Caco-2 (cell line): ENCODE measurements at regions not wholly inside any gene's neighbourhood (a gene's known extent, or its start where the extent isn't known, plus 50 kb on each side); places are given as distances from the start of the nearest gene placed in this dataset.

ENCODE experiments used
- BruUV-seq: library from RNA; stranded (reverse); fragments of 400-500 nt; replicated peaks from 2 replicates; lab custom pipeline; 2021; lab: Mats Ljungman, UMichigan
- CTCF ChIA-PET: fragments of 300-600 bp; sonication (Branson Sonifier 250); formaldehyde crosslinking; loops from one replicate; lab custom pipeline; 2022; ENCODE audit warnings: antibody characterized with exemption; lab: Charles Lee
- POLR2A ChIA-PET: fragments of 300-600 bp; sonication (Branson Sonifier 250); formaldehyde crosslinking; loops from one replicate; lab custom pipeline; 2022; ENCODE audit warnings: antibody characterized with exemption; lab: Charles Lee
- DNase-seq, 2 experiments: peaks; one replicate each; pipeline versions ENCODE4 v3.0.0 to v3.0.0-alpha.2; 2020 to 2022
- H3K27me3 ChIP-seq: replicated peaks from 2 replicates; pipeline ENCODE4 v1.6.0; 2011; ENCODE audit warnings: low read length; ENCODE audit not compliant: control insufficient read depth, insufficient read depth
- H3K36me3 ChIP-seq: 2 replicates; pipeline ENCODE4 v1.5.1; 2011; ENCODE audit warnings: low read length; ENCODE audit not compliant: control insufficient read depth, insufficient read depth
- H3K4me1 ChIP-seq: fragments of 250-450 bp; sonication (Bioruptor Pico); 2 replicates; pipeline ENCODE4 v1.5.1; 2020; ENCODE audit warnings: mild to moderate bottlenecking
- H3K4me3 ChIP-seq: 2 replicates; pipeline ENCODE4 v1.5.1; 2011; ENCODE audit warnings: low read depth, mild to moderate bottlenecking, control low read depth, low read length
- H3K9me3 ChIP-seq: fragments of 250-450 bp; sonication (Bioruptor Pico); 2 replicates; pipeline ENCODE4 v1.5.1; 2020; ENCODE audit warnings: mild to moderate bottlenecking, moderate library complexity
- H3K27ac Mint-ChIP-seq: one replicate; pipeline ENCODE4 v1.8.0; 2022; ENCODE audit warnings: mixed read lengths; ENCODE audit not compliant: unreplicated experiment
- H3K27me3 Mint-ChIP-seq: one replicate; pipeline ENCODE4 v1.8.0; 2022; ENCODE audit warnings: mixed read lengths; ENCODE audit not compliant: insufficient read depth, unreplicated experiment
- H3K36me3 Mint-ChIP-seq: one replicate; pipeline ENCODE4 v1.8.0; 2022; ENCODE audit warnings: mild to moderate bottlenecking, mixed read lengths; ENCODE audit not compliant: insufficient read depth, unreplicated experiment
- H3K4me1 Mint-ChIP-seq: one replicate; pipeline ENCODE4 v1.8.0; 2022; ENCODE audit warnings: low read depth, mixed read lengths; ENCODE audit not compliant: unreplicated experiment
- H3K4me3 Mint-ChIP-seq: one replicate; pipeline ENCODE4 v1.8.0; 2022; ENCODE audit warnings: mild to moderate bottlenecking, moderate library complexity, mixed read lengths; ENCODE audit not compliant: unreplicated experiment
- H3K9me3 Mint-ChIP-seq: one replicate; pipeline ENCODE4 v1.8.0; 2022; ENCODE audit warnings: mixed read lengths; ENCODE audit not compliant: unreplicated experiment
- intact Hi-C: fragments of 100-400 bp; cut with micrococcal nuclease; formaldehyde crosslinking; loops from one replicate; pipeline ENCODE4 v1.10.0; 2022; ENCODE audit not compliant: unreplicated experiment
- TF ChIP-seq, protein P1 (sequence below), 2 experiments: fragments of 200-600 bp in 1 of 2; IDR thresholded peaks; 1 replicate in 1 of 2; 2 replicates in 1 of 2; pipeline versions ENCODE4 v1.5.1 to v1.8.0; 2011 to 2022; ENCODE audit warnings: antibody characterized with exemption in 1 of 2, control low read depth in 1 of 2, inconsistent platforms in 1 of 2, low read depth in 1 of 2, low read length in 1 of 2, mild to moderate bottlenecking in 1 of 2, moderate library complexity in 1 of 2; ENCODE audit not compliant: insufficient read depth in 1 of 2, severe bottlenecking in 1 of 2, unreplicated experiment in 1 of 2

DNA sequence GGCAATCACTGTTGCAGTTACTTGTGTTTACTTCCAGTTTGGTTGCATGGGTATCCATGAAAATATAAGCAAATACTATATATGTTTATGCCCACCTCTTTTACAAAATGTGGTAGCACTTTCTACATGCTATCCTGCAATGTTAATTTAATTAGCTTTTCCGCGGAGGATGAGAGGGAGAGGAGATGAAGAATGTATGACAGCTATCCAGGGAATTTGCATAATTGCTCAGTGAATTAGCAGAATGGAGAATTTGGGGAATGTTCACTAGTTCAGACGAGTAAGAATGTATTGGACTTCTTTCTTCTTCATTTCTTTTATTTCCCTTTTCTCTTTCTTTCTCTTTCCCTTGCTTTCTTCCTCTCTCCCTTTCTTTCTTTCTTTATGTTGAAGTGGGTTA lies 140.7 kb upstream of the SLC28A3 start:
- POLR2A ChIA-PET, result no interaction called here

DNA sequence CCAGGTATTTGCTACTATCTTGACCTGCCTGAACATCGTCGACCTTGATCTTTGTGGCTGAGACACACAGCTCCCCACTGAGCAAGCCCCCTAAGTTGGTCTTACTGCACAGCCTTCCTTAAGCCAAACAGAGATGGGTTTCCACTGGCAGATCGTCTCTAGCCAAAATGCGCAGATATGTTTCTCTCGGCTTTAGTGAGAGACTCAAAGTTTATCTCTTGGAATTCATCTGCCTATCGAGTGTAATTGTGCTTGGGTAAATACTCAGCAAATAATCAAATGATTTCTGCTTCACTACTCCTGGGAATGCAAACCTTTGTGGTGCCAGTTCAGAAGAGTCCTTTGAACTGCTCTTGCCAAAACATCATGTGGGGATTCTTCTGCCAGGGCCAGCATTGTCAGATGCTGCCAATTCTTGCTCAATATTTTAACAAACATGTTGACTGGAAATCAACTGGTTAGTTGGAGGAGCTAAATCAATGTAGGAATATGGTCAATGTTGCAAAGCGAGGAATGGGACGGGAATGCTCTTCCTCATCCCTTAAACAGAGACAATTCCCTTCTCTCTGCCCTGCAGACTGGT lies 141.2 kb upstream of the SLC28A3 start:
- TF ChIP-seq, protein P1, sequence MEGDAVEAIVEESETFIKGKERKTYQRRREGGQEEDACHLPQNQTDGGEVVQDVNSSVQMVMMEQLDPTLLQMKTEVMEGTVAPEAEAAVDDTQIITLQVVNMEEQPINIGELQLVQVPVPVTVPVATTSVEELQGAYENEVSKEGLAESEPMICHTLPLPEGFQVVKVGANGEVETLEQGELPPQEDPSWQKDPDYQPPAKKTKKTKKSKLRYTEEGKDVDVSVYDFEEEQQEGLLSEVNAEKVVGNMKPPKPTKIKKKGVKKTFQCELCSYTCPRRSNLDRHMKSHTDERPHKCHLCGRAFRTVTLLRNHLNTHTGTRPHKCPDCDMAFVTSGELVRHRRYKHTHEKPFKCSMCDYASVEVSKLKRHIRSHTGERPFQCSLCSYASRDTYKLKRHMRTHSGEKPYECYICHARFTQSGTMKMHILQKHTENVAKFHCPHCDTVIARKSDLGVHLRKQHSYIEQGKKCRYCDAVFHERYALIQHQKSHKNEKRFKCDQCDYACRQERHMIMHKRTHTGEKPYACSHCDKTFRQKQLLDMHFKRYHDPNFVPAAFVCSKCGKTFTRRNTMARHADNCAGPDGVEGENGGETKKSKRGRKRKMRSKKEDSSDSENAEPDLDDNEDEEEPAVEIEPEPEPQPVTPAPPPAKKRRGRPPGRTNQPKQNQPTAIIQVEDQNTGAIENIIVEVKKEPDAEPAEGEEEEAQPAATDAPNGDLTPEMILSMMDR (IDR thresholded peaks at IDR 0.05; ENCODE audit: insufficient read depth in 1 of 2, low read depth in 1 of 2, low read length in 1 of 2, severe bottlenecking in 1 of 2, unreplicated experiment in 1 of 2), result no peak
- Histone ChIP-seq H3K27me3 (no peaks in the 10 kb centered on the region), H3K4me3 (no peak overlapping the region), H3K9me3 (no peaks in the 10 kb centered on the region), H3K4me1 (no peaks in the 10 kb centered on the region), H3K36me3 (no peaks in the 10 kb centered on the region)
- BruUV-seq, result no TSS peak
- Mint-ChIP-seq H3K36me3 (no peaks in the 10 kb centered on the region), H3K27me3 (no peaks in the 10 kb centered on the region), H3K9me3 (no peaks in the 10 kb centered on the region), H3K4me1 (no peaks in the 10 kb centered on the region), H3K27ac (no peak overlapping the region), H3K4me3 (no peak overlapping the region)
- ChIA-PET POLR2A (no interaction called here), CTCF (no interaction called here)
- intact Hi-C loops, result no loop called here
- DNase-seq, result no peak

More for the DNA sequence above, 140.7 kb upstream of the SLC28A3 start:
- no peaks in the 10 kb centered on the region for H3K9me3 ChIP-seq
- H3K27me3 ChIP-seq, result no peaks in the 10 kb centered on the region
- Mint-ChIP-seq H3K9me3 (no peaks in the 10 kb centered on the region), H3K27me3 (no peaks in the 10 kb centered on the region), H3K36me3 (no peaks in the 10 kb centered on the region), H3K4me3 (no peak overlapping the region), H3K4me1 (no peaks in the 10 kb centered on the region), H3K27ac (no peak overlapping the region)
- CTCF ChIA-PET, result no interaction called here
- H3K36me3 ChIP-seq, result no peaks in the 10 kb centered on the region
- no TSS peak for BruUV-seq
- H3K4me3 ChIP-seq, result no peak overlapping the region
- no peaks in the 10 kb centered on the region for H3K4me1 ChIP-seq
- DNase-seq, result no peak
- intact Hi-C loops, result no loop called here
- TF ChIP-seq, protein P1 (IDR thresholded peaks at IDR 0.05; ENCODE audit: insufficient read depth in 1 of 2, low read depth in 1 of 2, low read length in 1 of 2, severe bottlenecking in 1 of 2, unreplicated experiment in 1 of 2), result no peak

DNA sequence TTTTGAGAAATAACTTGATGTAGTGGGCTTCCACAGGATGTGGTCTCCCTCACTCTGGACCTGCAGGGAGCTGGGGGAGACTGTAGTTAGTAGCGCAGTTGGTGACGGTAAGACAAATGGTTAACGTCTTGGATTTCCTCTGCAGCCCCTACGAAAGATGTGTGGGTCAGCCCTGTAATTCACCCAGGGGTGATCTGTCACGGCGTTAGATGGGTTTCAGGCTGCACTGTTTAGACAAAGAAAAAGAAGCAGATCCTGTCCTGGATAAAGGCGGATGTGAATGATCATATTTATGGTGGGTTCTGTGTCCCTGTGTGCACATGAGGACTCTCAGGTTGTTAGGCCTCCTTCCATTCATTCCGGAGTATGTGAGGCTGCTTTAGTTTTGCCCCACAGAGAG lies 142.0 kb upstream of the SLC28A3 start:
- Histone ChIP-seq H3K4me3 (no peak overlapping the region), H3K4me1 (no peaks in the 10 kb centered on the region), H3K36me3 (no peaks in the 10 kb centered on the region), H3K9me3 (no peaks in the 10 kb centered on the region), H3K27me3 (no peaks in the 10 kb centered on the region)
- Mint-ChIP-seq H3K27me3 (no peaks in the 10 kb centered on the region), H3K4me1 (no peaks in the 10 kb centered on the region), H3K27ac (no peak overlapping the region), H3K9me3 (no peaks in the 10 kb centered on the region), H3K36me3 (no peaks in the 10 kb centered on the region), H3K4me3 (no peak overlapping the region)
- ChIA-PET CTCF (no interaction called here), POLR2A (no interaction called here)
- intact Hi-C loops, result no loop called here
- BruUV-seq, result no TSS peak
- no peak for DNase-seq
- TF ChIP-seq, protein P1 (IDR thresholded peaks at IDR 0.05; ENCODE audit: insufficient read depth in 1 of 2, low read depth in 1 of 2, low read length in 1 of 2, severe bottlenecking in 1 of 2, unreplicated experiment in 1 of 2), result no peak
